HG03378 (cell line): ENCODE measurements at regions not wholly inside any gene's neighbourhood (a gene's known extent, or its start where the extent isn't known, plus 50 kb on each side); places are given as distances from the start of the nearest gene placed in this dataset.

ENCODE experiments used
- ATAC-seq: cut with Tn5 transposase; IDR thresholded peaks from one replicate; pipeline ENCODE4 v1.9.1; 2021; ENCODE audit warnings: mild to moderate bottlenecking, moderate library complexity; ENCODE audit not compliant: unreplicated experiment

DNA sequence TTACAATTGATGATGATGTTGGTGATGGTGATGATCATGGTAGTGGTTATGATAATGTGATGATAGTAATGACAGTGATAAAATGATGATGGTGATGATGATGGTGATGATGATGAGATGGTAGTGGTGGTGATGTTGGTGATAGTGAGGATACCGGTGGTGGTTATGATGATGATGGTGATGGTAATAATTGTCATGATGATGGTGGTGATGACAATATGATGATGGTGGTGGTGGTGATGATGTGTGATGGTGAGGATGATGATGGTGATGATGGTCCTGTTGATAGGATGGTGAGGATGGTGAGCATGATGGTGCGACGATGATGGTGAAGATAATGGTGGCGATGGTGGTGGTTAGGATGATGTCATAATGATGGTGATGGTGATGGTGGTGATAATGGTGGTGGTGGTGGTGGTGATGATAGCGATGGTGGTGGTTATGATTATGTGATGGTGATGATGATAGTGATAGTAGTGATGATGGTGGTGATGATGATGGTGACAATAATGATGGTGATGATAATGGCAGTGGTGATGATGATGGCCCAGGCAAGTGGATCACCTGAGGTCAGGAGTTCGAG lies 1129.9 kb downstream of the BRD1 start:
- ATAC-seq: no peak

GRCh38 chr22:48697223-48697622 lies 1130.5 kb downstream of the BRD1 start:
- ATAC-seq: no peak

GRCh38 chr22:48696371-48696770 lies 1131.3 kb downstream of the BRD1 start:
- ATAC-seq: no peak

DNA sequence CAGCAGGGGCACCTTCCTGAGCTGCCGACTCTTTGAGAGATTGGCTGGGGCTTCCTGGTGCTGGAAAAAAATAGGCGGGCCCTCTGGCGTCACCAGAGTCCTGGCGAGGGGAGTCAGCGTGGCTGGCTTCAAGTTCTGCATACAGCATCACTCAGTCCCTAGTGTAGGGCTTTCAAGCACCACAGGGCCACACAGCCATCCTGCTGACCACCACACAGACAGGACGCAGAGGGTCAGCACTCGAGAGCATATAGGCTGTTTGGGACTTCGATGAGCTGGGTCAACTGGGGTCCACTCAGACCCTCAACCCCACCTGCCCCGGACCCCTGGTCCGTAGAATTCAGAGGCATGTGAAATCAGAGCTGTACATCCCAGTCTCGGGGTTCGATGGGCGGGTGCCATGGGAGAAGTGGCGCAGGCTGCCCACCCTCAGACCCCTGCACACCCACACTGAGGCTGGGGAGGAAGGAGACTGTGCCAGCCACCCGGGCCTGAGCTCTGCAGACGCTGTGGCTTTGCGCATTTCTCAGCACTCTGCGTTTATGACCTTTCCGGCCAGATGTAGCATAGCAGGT lies 1131.9 kb downstream of the BRD1 start:
- ATAC-seq: no peak

GRCh38 chr22:48695251-48695650 lies 1132.4 kb downstream of the BRD1 start:
- no peak for ATAC-seq

- no peak for ATAC-seq
Observed at GRCh38 chr22:48694296-48694883, 1133.3 kb downstream of the BRD1 start.

GRCh38 chr22:48693377-48694135 lies 1134.1 kb downstream of the BRD1 start:
- no peak for ATAC-seq

DNA sequence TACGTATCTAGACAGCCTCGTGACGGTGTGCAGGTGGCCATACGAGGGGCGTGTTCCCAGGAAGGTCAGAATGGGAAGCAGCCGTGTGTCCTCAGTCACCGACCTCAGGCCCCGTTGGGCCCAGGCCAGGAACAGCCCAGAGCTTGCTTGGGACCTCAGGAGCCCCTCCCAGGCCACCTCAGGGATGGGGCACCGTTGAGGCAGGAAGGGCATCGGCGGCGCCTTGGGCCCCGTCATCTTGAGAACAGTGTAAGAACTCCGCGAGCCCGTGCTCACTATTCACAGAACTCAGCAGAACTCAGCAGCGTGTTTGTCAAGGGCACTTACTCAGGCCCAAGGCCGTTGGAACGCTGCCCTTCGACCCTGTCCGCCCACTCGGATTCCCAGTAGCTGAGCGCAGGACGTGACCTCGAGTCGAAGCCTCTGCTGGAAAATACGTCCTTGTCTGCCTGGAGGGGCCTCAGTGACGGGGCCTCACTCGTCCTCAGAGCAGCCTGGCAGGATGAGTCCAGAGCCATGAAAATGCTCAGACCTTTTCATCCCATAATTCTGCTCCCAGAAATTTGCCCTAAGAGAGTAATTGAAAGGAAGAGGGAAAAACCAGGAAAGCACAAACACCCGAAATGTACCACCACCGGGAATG lies 1134.8 kb downstream of the BRD1 start:
- no peak for ATAC-seq

- no peak for ATAC-seq
Observed at GRCh38 chr22:48691431-48691851, 1136.2 kb downstream of the BRD1 start.

DNA sequence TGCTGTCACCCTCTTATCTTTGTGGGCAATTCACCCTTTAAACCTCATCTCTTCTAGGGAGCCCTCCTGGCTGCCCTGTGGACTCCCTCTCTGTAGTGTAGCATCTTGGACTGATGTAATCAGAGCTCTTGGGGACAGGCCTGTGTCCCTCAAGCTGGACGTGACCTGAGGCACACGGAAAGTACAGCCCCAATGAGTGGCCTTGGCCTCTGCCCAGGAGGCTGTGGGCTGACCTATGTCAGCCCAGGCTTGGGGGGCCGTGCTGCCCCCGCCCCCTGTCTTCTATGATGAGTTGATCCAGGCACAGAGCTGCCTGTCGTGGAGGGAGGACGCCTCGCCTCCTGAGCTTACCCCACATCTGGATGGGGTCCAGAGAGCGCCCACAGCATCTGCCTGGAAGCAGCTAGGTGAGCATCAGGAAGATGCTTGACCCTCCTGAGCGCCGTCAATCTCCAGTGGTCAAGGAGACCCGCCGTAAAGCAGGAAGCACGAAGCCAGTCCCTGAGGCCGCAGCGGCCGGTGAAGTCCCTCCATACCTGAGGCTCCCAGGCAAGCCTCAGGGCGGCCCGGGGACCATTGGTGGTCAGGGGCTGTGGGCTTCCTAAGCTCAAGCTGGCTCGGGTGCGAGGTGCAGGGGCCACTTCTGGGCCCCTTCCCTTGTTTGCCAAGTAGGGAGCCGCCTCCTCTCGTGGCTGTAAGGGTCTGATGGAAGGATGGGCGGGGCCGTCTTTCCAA lies 1136.9 kb downstream of the BRD1 start:
- no peak for ATAC-seq

- no peak for ATAC-seq
Observed at GRCh38 chr22:48689206-48689605, 1138.5 kb downstream of the BRD1 start.

DNA sequence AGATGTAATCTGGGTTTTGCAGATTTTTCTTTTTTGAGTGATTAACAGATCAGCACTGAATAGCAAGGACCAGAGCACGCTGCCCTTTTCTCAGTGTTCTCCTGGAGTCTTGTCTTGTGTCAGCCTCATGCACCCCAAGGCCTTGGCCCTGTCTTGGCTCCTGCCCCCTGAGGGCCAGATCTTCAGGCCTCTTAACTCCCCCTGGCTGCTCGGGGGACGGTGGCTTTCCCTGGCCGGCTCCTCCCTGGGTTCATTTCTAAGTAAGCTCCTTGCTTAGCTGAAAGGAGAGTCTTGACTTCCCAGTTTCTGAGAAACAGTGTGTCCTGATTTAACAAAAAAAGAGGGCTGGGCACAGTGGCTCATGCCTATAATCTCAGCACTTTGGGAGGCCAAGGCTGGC lies 1139.3 kb downstream of the BRD1 start:
- ATAC-seq: no peak

DNA sequence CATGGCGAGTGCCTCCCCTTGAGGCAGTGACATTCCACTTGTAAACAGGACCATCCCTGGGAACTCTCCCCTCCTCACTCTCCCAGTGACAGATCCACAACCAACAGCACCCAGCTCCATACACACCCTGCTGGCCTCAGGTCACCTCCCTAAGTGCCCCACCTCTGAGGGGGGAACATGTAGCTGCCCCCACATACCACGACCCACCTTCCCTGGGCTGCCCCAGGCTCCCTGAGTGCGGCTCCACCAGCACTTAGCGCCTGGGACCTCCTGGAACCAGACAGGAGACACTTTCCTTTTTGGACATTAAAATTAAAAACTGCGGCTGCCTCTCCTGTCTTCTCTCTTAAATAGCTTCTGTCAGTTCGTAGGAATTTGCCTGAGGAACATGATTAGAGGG lies 1140.1 kb downstream of the BRD1 start:
- ATAC-seq: no peak

DNA sequence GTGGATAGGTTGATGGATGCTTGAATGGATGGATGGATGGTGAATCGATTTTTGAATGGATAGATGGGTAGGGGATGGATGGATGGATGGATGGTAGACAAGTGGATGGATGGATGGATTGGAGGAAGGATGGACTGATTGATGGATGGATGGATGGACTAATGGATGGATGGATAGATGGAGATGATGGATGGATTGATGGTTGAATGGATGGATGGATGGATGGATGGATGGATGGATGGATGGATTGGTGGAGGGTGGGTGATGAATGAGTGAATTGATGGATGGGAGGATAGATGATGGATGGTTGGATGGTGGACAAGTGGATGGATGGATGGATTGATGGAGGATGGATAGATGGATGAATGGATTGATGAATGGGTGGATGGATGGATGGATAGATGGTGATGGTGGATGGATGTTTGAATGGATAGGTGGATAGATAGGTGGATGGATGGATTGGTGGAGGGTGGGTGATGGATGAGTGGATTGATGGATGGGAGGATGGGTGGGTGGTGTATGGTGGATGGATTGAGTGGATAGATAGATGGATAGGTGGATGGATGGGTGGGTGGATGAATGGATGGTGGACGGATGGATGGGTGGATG lies 1140.9 kb downstream of the BRD1 start:
- no peak for ATAC-seq

GRCh38 chr22:48685767-48686166 lies 1141.9 kb downstream of the BRD1 start:
- no peak for ATAC-seq

- no peak for ATAC-seq
Observed at GRCh38 chr22:48683640-48684039, 1144.0 kb downstream of the BRD1 start.

DNA sequence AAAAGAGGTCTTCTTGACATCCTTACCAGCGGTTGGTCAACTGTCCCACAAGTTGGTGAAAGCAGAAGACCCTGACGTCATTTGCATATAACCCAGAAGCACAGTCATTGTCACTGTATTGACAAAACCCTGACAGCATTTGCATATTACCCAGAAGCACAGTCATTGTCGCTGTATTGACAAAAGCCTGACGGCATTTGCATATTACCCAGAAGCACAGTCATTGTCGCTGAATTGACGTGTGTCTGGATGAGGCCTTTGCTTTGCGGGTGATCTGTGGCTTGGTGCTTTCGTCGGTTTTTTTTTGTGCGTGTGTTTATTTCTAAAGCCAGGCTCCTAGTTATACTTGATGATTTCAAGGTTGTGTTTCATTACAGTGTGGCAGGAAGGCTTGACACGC lies 1145.2 kb downstream of the BRD1 start:
- no peak for ATAC-seq

DNA sequence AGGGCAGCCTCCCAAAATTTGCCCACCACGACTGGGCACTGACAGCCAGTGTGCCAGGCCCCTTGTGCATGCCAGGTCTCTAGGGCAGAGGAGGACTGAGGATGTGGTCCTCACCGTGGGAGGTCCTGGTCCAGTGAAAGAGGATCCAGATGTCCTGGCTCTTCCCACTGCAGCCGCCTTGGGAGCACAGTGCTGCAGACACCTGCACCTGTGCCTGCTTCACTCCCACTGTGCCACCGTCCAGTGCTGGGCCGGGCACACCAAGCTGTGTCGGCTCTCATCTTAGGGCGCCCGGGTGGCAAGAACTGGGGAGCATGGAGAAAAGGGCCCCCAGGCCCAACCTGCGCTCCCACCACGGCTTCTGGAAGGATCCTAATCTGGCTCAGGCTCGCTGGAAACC lies 1147.1 kb downstream of the BRD1 start:
- no peak for ATAC-seq

DNA sequence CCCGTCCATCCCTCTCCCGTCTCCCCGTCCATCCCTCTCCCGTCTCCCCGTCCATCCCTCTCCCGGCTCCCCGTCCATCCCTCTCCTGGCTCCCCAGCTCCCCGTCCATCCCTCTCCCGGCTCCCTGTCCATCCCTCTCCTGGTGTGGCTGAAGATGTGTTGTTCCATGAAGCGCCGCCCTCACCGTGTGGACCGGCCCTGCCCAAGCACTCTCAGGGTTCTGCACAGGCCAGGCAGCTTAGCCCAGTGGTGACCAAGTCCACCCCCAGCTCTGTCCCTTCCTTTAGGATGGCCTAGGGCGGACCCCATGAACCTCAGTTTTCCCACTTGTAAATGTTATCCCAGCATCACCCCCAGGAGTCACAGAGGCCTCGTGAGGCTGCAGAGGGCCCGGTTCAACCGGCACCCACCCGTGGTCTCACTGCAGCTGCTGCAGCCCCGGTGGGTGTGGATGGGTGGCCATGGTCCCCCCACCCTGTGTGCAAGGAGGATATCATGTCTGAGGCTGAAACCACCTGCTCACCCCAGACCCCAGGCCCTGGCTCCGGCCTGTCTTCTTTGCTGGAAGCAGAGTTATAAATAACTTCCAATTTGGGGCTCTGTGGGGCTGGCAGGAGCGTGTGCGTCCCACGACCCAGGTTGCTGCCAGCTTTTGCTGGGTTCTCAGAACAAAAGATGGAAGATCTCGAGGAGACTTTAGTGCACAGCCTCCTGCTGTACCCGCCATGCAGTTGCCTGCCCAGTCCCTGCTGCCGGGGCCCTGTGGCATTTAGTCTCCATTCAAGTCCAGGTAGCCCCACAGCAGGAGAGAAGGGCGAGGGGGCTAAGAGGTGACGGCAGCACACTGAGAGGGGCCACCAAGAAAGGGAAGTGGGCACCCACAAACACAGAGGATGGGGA lies 1147.8 kb downstream of the BRD1 start:
- ATAC-seq: no peak
